Fibroblast of lung (primary cell): ENCODE measurements at regions not wholly inside any gene's neighbourhood (a gene's known extent, or its start where the extent isn't known, plus 50 kb on each side); places are given as distances from the start of the nearest gene placed in this dataset.

Experiments
- DNase-seq, 2 donors: peaks; one replicate each; pipeline versions ENCODE4 v3.0.0 to v3.0.0-alpha.2; 2010; ENCODE audit warnings: low read depth in 2 of 2
- H2AFZ ChIP-seq: 2 replicates; pipeline ENCODE4 v1.5.1; 2012; ENCODE audit warnings: low read length, control low read depth, inconsistent platforms
- H3K27ac ChIP-seq: 2 replicates; pipeline ENCODE4 v1.5.1; 2011; ENCODE audit warnings: low read length, control low read depth; ENCODE audit not compliant: insufficient read depth
- H3K27me3 ChIP-seq: 2 replicates; pipeline ENCODE4 v1.5.1; 2011; ENCODE audit warnings: mild to moderate bottlenecking, low read length; ENCODE audit not compliant: control insufficient read depth, insufficient read depth
- H3K36me3 ChIP-seq: 2 replicates; pipeline ENCODE4 v1.5.1; 2011; ENCODE audit warnings: low read length; ENCODE audit not compliant: control insufficient read depth, insufficient read depth
- H3K4me1 ChIP-seq: 2 replicates; pipeline ENCODE4 v1.5.1; 2011; ENCODE audit warnings: low read length; ENCODE audit not compliant: control insufficient read depth, insufficient read depth; ENCODE audit errors: extremely low read depth
- H3K4me2 ChIP-seq: 2 replicates; pipeline ENCODE4 v1.5.1; 2011; ENCODE audit warnings: low read length, control low read depth; ENCODE audit not compliant: insufficient read depth; ENCODE audit errors: extremely low read depth
- H3K4me3 ChIP-seq, 4 experiments: fragments of 200-600 bp in 1 of 4; sonication (generic) in 1 of 4; replicated peaks in 1 of 4; 2 replicates each; pipeline ENCODE4 v1.5.1; 2011 to 2016; ENCODE audit warnings: low read length in 4 of 4, low read depth in 3 of 4, mild to moderate bottlenecking in 3 of 4, control low read depth in 2 of 4, inconsistent platforms in 1 of 4, mixed read lengths in 1 of 4; ENCODE audit not compliant: insufficient read depth in 1 of 4; ENCODE audit errors: control extremely low read depth in 1 of 4
- H3K79me2 ChIP-seq: 2 replicates; pipeline ENCODE4 v1.5.1; 2012; ENCODE audit warnings: mild to moderate bottlenecking, low read length, inconsistent platforms; ENCODE audit not compliant: control insufficient read depth, insufficient read depth
- H3K9ac ChIP-seq: 2 replicates; pipeline ENCODE4 v1.5.1; 2011; ENCODE audit warnings: mild to moderate bottlenecking, low read length, control low read depth; ENCODE audit not compliant: insufficient read depth
- H3K9me3 ChIP-seq: 2 replicates; pipeline ENCODE4 v1.5.1; 2012; ENCODE audit warnings: low read depth, low read length; ENCODE audit not compliant: control insufficient read depth, insufficient read depth
- H4K20me1 ChIP-seq: 2 replicates; pipeline ENCODE4 v1.5.1; 2011; ENCODE audit warnings: low read length; ENCODE audit not compliant: control insufficient read depth, insufficient read depth; ENCODE audit errors: extremely low read depth
- CTCF ChIP-seq, 2 donors: IDR thresholded peaks in 1 of 2; conservative IDR thresholded peaks in 1 of 2; 1 replicate in 1 of 2; 2 replicates in 1 of 2; pipeline ENCODE4 v1.5.1; 2011 to 2012; ENCODE audit warnings: low read length in 2 of 2, control low read depth in 1 of 2, inconsistent platforms in 1 of 2, low read depth in 1 of 2, mild to moderate bottlenecking in 1 of 2
- EZH2 ChIP-seq: IDR thresholded peaks from 2 replicates; pipeline ENCODE4 v1.5.1; 2012; ENCODE audit warnings: low read length, control low read depth, mild to moderate bottlenecking; ENCODE audit errors: missing control alignments

DNA sequence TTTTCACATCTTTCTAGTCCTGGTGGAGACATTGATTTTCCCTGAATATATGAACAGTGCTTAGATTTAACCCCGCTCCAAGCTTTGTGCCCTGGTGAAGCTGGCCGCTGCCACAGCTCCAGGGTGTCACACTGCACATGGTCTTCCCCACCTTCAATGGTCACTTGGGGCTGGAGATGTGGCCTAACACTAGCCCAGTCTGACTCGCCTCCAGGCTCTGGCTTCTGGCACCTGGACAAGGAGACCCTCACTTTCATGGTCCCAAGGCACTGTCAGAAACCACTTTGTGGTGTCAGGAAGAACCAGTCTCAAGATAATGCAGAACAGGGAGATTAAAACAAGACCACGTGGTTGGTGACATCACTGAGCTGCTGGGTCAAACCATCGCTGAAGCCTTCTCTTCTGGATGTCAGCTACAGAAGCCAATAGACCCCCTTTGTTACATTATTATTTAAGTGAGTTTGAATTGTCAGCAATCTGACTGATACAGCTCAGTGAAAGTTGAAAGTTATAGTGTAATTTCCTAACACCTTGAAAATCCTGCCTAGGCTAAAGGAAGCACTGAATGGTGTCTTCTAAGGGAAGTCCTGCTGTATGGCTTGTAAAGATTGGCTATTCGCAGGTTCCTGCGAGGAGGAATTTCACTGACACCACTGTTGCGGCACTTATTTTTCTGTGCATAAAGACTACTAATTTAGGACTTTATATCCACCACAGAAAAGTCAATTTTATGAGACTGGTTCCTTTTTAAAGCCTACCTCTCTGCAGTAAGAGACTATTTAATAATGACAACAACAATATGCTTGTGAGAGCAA is 55.0 kb upstream of the CTDP1 start:
- Histone ChIP-seq H3K27me3 (peaks cover 2% of the 10 kb centered on the region), H3K9ac (no peak overlapping the region), H3K36me3 (no peaks in the 10 kb centered on the region), H3K4me2 (no peak overlapping the region), H3K79me2 (no peaks in the 10 kb centered on the region), H3K4me3 (no peak overlapping the region), H3K27ac (no peak overlapping the region), H4K20me1 (no peaks in the 10 kb centered on the region), H3K9me3 (peaks cover 3% of the 10 kb centered on the region), H3K4me1 (no peaks in the 10 kb centered on the region), H2AFZ (no peak overlapping the region)
- DNase-seq, result no peak
- TF ChIP-seq CTCF (conservative IDR thresholded peaks at IDR 0.05 in 1 of 2, IDR thresholded peaks at IDR 0.05 in 1 of 2; ENCODE audit: low read depth in 1 of 2, low read length in 2 of 2), result no peak
- TF ChIP-seq EZH2, result no peak

DNA sequence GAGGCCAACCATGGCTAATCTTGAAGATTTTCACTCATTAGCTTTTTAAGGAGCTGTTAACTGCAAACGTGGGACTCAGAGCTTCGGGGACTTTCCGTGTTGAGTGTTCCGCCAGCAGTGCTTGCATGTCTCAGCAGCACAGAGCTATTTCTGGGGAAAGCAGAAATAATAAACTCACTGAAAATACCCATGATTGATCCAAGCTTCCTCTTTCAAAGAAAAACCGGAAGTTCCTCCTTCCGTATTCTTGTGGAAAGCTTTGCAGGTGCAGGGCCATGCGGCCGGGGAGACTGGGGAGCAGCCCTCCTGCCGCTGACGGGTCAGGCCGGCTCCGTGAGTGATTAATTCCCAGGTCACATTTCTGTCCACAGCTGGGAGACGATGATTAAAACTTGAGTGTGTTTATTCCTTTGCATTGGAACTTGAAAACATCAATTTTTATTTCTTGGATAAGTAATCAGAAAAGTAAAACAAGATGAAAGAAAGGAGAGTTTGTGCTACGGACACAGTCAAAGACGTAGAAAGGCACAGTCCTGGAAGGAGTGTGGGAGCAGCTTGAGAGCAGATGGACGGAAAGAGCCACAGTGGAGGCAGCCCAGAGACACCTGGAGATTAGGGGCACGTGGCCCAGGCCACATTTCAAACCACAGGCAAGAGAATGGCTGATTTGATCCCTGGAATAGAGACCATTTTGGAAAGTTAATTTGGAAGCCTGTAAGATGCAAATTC is 54.2 kb upstream of the CTDP1 start:
- H3K4me3 ChIP-seq, result no peak overlapping the region
- H3K9ac ChIP-seq, result no peak overlapping the region
- DNase-seq, result no peak
- H3K9me3 ChIP-seq, result no peaks in the 10 kb centered on the region
- H3K36me3 ChIP-seq, result no peaks in the 10 kb centered on the region
- H2AFZ ChIP-seq, result no peak overlapping the region
- H3K4me1 ChIP-seq, result no peaks in the 10 kb centered on the region
- no peaks in the 10 kb centered on the region for H3K79me2 ChIP-seq
- no peaks in the 10 kb centered on the region for H4K20me1 ChIP-seq
- H3K4me2 ChIP-seq, result no peak overlapping the region
- H3K27ac ChIP-seq, result no peak overlapping the region
- peaks cover 2% of the 10 kb centered on the region for H3K27me3 ChIP-seq
- TF ChIP-seq CTCF (conservative IDR thresholded peaks at IDR 0.05 in 1 of 2, IDR thresholded peaks at IDR 0.05 in 1 of 2; ENCODE audit: low read depth in 1 of 2, low read length in 2 of 2) (no peak), EZH2 (no peak)

DNA sequence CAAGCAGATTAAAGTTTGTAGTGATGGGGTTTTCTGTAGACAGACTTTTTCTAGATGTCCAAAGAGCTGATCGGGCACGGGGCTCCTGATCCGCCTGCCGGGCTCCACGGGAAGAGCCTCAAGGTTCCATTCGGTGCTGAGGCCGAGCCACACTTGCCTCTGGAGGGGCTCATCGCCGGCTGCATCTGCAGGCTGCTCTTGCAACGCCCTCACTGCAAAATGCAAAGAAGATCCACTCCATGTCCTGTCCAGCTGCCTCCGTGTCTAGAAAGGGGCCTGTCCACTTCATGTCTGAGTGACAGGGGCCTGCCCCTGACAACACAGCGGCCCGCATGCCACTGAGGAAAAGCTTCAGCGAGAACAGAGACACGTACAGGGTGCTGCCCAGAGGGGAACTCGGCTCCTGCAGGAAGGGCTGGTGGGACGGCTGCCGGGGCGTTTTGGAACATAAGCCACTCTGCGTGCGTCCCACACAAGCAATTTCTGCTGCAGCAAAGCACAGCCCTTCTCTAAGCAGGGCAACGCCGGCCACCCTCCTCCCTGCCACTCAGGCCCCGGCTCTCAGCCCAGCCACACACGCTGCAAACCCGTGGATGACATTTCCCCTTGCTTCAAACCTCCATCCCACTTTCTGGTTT is 53.6 kb upstream of the CTDP1 start:
- Histone ChIP-seq H3K27me3 (peaks cover 2% of the 10 kb centered on the region), H3K4me1 (no peaks in the 10 kb centered on the region), H4K20me1 (no peaks in the 10 kb centered on the region), H3K4me2 (no peak overlapping the region), H3K9me3 (no peaks in the 10 kb centered on the region), H3K36me3 (no peaks in the 10 kb centered on the region), H3K9ac (no peak overlapping the region), H3K4me3 (no peak overlapping the region), H3K27ac (no peak overlapping the region), H3K79me2 (no peaks in the 10 kb centered on the region), H2AFZ (no peak overlapping the region)
- TF ChIP-seq CTCF (conservative IDR thresholded peaks at IDR 0.05 in 1 of 2, IDR thresholded peaks at IDR 0.05 in 1 of 2; ENCODE audit: low read depth in 1 of 2, low read length in 2 of 2), result no peak
- TF ChIP-seq EZH2, result no peak
- no peak for DNase-seq
